Stimulated activated CD8-positive, alpha-beta memory T cell treated with anti-CD3 and anti-CD28 coated beads, Interleukin-15, amount 100 ng/mL, for 1 hour (primary cell): ENCODE measurements at regions not wholly inside any gene's neighbourhood (a gene's known extent, or its start where the extent isn't known, plus 50 kb on each side); places are given as distances from the start of the nearest gene placed in this dataset.
"Not testable (repeated sequence)": the region's sequence is repeated elsewhere in the genome, so short reads cannot be mapped to it uniquely, and the experiment has no call there.

Experiments
- DNase-seq: peaks from one replicate; pipeline ENCODE4 v3.0.0-alpha.2; 2020; ENCODE audit warnings: low read depth

- DNase-seq = no peak
Measured at GRCh38 chr6:164068527-164068926, 654.0 kb downstream of the QKI start.

- DNase-seq = no peak
Measured at GRCh38 chr6:164066766-164067165, 652.2 kb downstream of the QKI start.

GRCh38 chr6:164066335-164066734 lies 651.8 kb downstream of the QKI start:
- DNase-seq = no peak

GRCh38 chr6:164063346-164063745 lies 648.8 kb downstream of the QKI start:
- DNase-seq = no peak

- DNase-seq = no peak
Measured at GRCh38 chr6:164062872-164063271, 648.4 kb downstream of the QKI start.

- no peak for DNase-seq
Measured at GRCh38 chr6:164057876-164058275, 643.4 kb downstream of the QKI start.

- DNase-seq = no peak
Measured at GRCh38 chr6:164051427-164051826, 636.9 kb downstream of the QKI start.

- DNase-seq = no peak
Measured at GRCh38 chr6:164049517-164049988, 635.0 kb downstream of the QKI start.

- DNase-seq = no peak
Measured at GRCh38 chr6:164048840-164049516, 634.5 kb downstream of the QKI start.

GRCh38 chr6:164045082-164045481 lies 630.6 kb downstream of the QKI start:
- DNase-seq = no peak

- not testable (repeated sequence) for DNase-seq
Measured at GRCh38 chr6:164043656-164044055, 629.1 kb downstream of the QKI start.

- no peak for DNase-seq
Measured at GRCh38 chr6:164042212-164042611, 627.7 kb downstream of the QKI start.

- no peak for DNase-seq
Measured at GRCh38 chr6:164040994-164041393, 626.5 kb downstream of the QKI start.

- DNase-seq = no peak
Measured at GRCh38 chr6:164039954-164040375, 625.4 kb downstream of the QKI start.

- no peak for DNase-seq
Measured at GRCh38 chr6:164037171-164037870, 622.8 kb downstream of the QKI start.

GRCh38 chr6:164035900-164036485 lies 621.5 kb downstream of the QKI start:
- DNase-seq = no peak

GRCh38 chr6:164034602-164035140 lies 620.2 kb downstream of the QKI start:
- DNase-seq = no peak

GRCh38 chr6:164025180-164025579 lies 610.7 kb downstream of the QKI start:
- no peak for DNase-seq

GRCh38 chr6:164023535-164023934 lies 609.0 kb downstream of the QKI start:
- DNase-seq = no peak

- no peak for DNase-seq
Measured at GRCh38 chr6:164022632-164023031, 608.1 kb downstream of the QKI start.

GRCh38 chr6:164021589-164022250 lies 607.2 kb downstream of the QKI start:
- DNase-seq = no peak

- DNase-seq = no peak
Measured at GRCh38 chr6:164020142-164020541, 605.6 kb downstream of the QKI start.
